ENCODE measurements at regions not wholly inside any gene's neighbourhood (a gene's known extent, or its start where the extent isn't known, plus 50 kb on each side); places are given as distances from the start of the nearest gene placed in this dataset.

GRCh38 chr7:45506059-45506458 is 68.1 kb upstream of the ADCY1 start:
- Mint-ChIP-seq H3K4me3 (no peak overlapping the region), H3K27me3 (ENCODE audit: low read depth) (peaks cover 13% of the 10 kb centered on the region), H3K36me3 (ENCODE audit: low read depth) (no peaks in the 10 kb centered on the region), H3K4me1 (no peaks in the 10 kb centered on the region), H3K9me3 (peaks cover 27% of the 10 kb centered on the region), H3K27ac (no peak overlapping the region)
- no peak for TF ChIP-seq CTCF (IDR thresholded peaks at IDR 0.05; ENCODE audit: unreplicated experiment in 3 of 3)

GRCh38 chr7:45509222-45509621 is 64.9 kb upstream of the ADCY1 start:
- Mint-ChIP-seq H3K9me3 (peaks cover 25% of the 10 kb centered on the region), H3K27ac (no peak overlapping the region), H3K36me3 (ENCODE audit: low read depth) (no peaks in the 10 kb centered on the region), H3K4me1 (peaks cover 5% of the 10 kb centered on the region), H3K27me3 (ENCODE audit: low read depth) (peaks cover 13% of the 10 kb centered on the region), H3K4me3 (no peak overlapping the region)
- TF ChIP-seq CTCF (IDR thresholded peaks at IDR 0.05; ENCODE audit: unreplicated experiment in 3 of 3): no peak

- Mint-ChIP-seq H3K4me3 (no peak overlapping the region), H3K9me3 (peaks cover 5% of the 10 kb centered on the region), H3K27ac (no peak overlapping the region)
Measured at GRCh38 chr7:45511721-45512597, 62.2 kb upstream of the ADCY1 start.

GRCh38 chr7:45514944-45515343 is 59.2 kb upstream of the ADCY1 start:
- Mint-ChIP-seq H3K27me3 (ENCODE audit: low read depth) (peaks cover 4% of the 10 kb centered on the region), H3K36me3 (ENCODE audit: low read depth) (no peaks in the 10 kb centered on the region), H3K27ac (peak overlapping the region in 2 of 3 experiments; percentile 6 to 36), H3K4me3 (no peak overlapping the region), H3K4me1 (peaks cover 18% of the 10 kb centered on the region), H3K9me3 (peaks cover 8% of the 10 kb centered on the region)
- no peak for TF ChIP-seq CTCF (IDR thresholded peaks at IDR 0.05; ENCODE audit: unreplicated experiment in 3 of 3)

More at GRCh38 chr7:45511721-45512597, 62.2 kb upstream of the ADCY1 start:
- H3K4me1 Mint-ChIP-seq: peaks cover 18% of the 10 kb centered on the region
- no peaks in the 10 kb centered on the region for H3K36me3 Mint-ChIP-seq (ENCODE audit: low read depth)
- peaks cover 4% of the 10 kb centered on the region for H3K27me3 Mint-ChIP-seq (ENCODE audit: low read depth)
- TF ChIP-seq CTCF (IDR thresholded peaks at IDR 0.05; ENCODE audit: unreplicated experiment in 3 of 3): no peak

GRCh38 chr7:45515346-45515745 is 58.8 kb upstream of the ADCY1 start:
- peaks cover 18% of the 10 kb centered on the region for H3K4me1 Mint-ChIP-seq
- no peak overlapping the region for H3K4me3 Mint-ChIP-seq
- H3K9me3 Mint-ChIP-seq: peaks cover 8% of the 10 kb centered on the region
- H3K36me3 Mint-ChIP-seq (ENCODE audit: low read depth): no peaks in the 10 kb centered on the region
- peaks cover 4% of the 10 kb centered on the region for H3K27me3 Mint-ChIP-seq (ENCODE audit: low read depth)
- TF ChIP-seq CTCF (IDR thresholded peaks at IDR 0.05; ENCODE audit: unreplicated experiment in 3 of 3): no peak
- peak overlapping the region in 2 of 3 experiments; percentile 6 to 36 for H3K27ac Mint-ChIP-seq

Measured in nephron (organoid).